ENCODE measurements at regions not wholly inside any gene's neighbourhood (a gene's known extent, or its start where the extent isn't known, plus 50 kb on each side); places are given as distances from the start of the nearest gene placed in this dataset.

DNA sequence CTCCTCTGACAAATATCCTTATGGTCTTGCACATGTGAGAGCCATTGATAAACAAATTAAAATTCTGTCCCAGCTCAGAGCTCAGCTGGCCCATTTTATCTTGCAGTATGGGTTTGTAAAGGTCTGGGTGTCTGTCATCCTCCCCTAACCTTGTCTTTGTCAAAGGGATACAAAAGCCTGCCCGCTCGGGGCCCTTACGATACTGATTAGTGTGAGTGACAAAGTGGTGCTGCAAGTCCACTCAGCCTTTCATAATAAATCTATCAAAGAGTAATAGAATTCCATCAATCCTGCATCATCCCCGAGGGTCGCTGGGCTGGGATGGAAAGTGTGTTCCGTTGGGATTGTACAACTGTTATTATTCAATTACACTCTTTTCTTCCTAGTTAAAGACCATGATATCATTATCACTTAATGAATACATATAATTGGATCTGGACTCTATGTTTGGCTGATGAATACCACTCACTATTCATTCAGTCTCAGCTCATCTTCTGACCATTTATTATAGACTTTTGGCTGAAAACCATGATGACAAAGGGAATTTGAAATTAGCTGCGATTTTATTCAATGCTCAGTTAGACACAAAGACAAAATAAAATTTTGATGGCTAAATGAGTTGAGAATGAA, 122.5 kb upstream of the FOXD3 start:
- TF ChIP-seq EZH2 (IDR thresholded peaks at IDR 0.05) = no peak
- no peak for TF ChIP-seq POLR2AphosphoS5 (IDR thresholded peaks at IDR 0.05; ENCODE audit: borderline replicate concordance, low read depth, low read length)

Measured in SK-N-MC (cell line).